Stimulated activated naive CD8-positive, alpha-beta T cell treated with anti-CD3 and anti-CD28 coated beads, Interleukin-15, Interleukin-2, amounts not matched to agents 100 U/mL and 50 U/mL, for 24 hours (primary cell): ENCODE measurements at regions not wholly inside any gene's neighbourhood (a gene's known extent, or its start where the extent isn't known, plus 50 kb on each side); places are given as distances from the start of the nearest gene placed in this dataset.
A peak's percentile ranks its signal among the peaks of the same experiment; 100 is the strongest.

Source experiments
- ATAC-seq: fragments of 150-1000 bp; cut with Tn5 transposase; one replicate; pipeline ENCODE4 v1.10.0; 2021
- DNase-seq: peaks from one replicate; pipeline ENCODE4 v3.0.0; 2021

GRCh38 chr17:72409405-72410002, 288.7 kb downstream of the SOX9 start:
- DNase-seq: no peak
- ATAC-seq: no peak

GRCh38 chr17:72411124-72411563, 290.3 kb downstream of the SOX9 start:
- ATAC-seq (no peak), DNase-seq (no peak)

- no peak for DNase-seq
- ATAC-seq: no peak
Measured at GRCh38 chr17:72412650-72413076, 291.8 kb downstream of the SOX9 start.

- ATAC-seq: no peak
Measured at GRCh38 chr17:72413077-72414031, 292.5 kb downstream of the SOX9 start.

GRCh38 chr17:72414032-72414396, 293.2 kb downstream of the SOX9 start:
- DNase-seq (no peak), ATAC-seq (no peak)

More at GRCh38 chr17:72413077-72414031, 292.5 kb downstream of the SOX9 start:
- no peak for DNase-seq

- ATAC-seq (no peak), DNase-seq (no peak)
Measured at GRCh38 chr17:72414967-72415853, 294.4 kb downstream of the SOX9 start.

GRCh38 chr17:72416054-72416675, 295.3 kb downstream of the SOX9 start:
- no peak for ATAC-seq
- no peak for DNase-seq

GRCh38 chr17:72416905-72417304, 296.1 kb downstream of the SOX9 start:
- DNase-seq (no peak), ATAC-seq (no peak)

GRCh38 chr17:72417627-72418026, 296.8 kb downstream of the SOX9 start:
- no peak for DNase-seq
- no peak for ATAC-seq

GRCh38 chr17:72419866-72420774, 299.3 kb downstream of the SOX9 start:
- ATAC-seq (no peak), DNase-seq (no peak)

GRCh38 chr17:72420775-72421127, 299.9 kb downstream of the SOX9 start:
- ATAC-seq: no peak
- DNase-seq: no peak

- ATAC-seq (peak; percentile 82), DNase-seq (peak; percentile 28)
Measured at GRCh38 chr17:72421128-72422092, 300.6 kb downstream of the SOX9 start.

- no peak for ATAC-seq
- DNase-seq: no peak
Measured at GRCh38 chr17:72422204-72422504, 301.3 kb downstream of the SOX9 start.

- ATAC-seq (peak; percentile 28), DNase-seq (peak; percentile 18)
Measured at GRCh38 chr17:72422505-72423285, 301.9 kb downstream of the SOX9 start.

- DNase-seq (no peak), ATAC-seq (no peak)
Measured at GRCh38 chr17:72423286-72423589, 302.4 kb downstream of the SOX9 start.

- ATAC-seq: no peak
Measured at GRCh38 chr17:72423718-72424117, 302.9 kb downstream of the SOX9 start.

GRCh38 chr17:72424505-72425117, 303.8 kb downstream of the SOX9 start:
- ATAC-seq (no peak), DNase-seq (no peak)

More at GRCh38 chr17:72423718-72424117, 302.9 kb downstream of the SOX9 start:
- no peak for DNase-seq

GRCh38 chr17:72425133-72425793, 304.4 kb downstream of the SOX9 start:
- DNase-seq (no peak), ATAC-seq (no peak)
